A673 (cell line): ENCODE measurements at regions not wholly inside any gene's neighbourhood (a gene's known extent, or its start where the extent isn't known, plus 50 kb on each side); places are given as distances from the start of the nearest gene placed in this dataset.

Source experiments
- CTCF ChIP-seq: fragments of 300-800, 200-600 bp; sonication (generic); conservative IDR thresholded peaks from 2 replicates; pipeline ENCODE4 v1.5.1; 2017; ENCODE audit warnings: low read depth, mild to moderate bottlenecking, antibody characterized with exemption, low read length, moderate library complexity, mixed read lengths
- EZH2 ChIP-seq: fragments of 200-600 bp; sonication (generic); IDR thresholded peaks from 2 replicates; pipeline ENCODE4 v1.6.1; 2017; ENCODE audit warnings: borderline replicate concordance, low read depth, mild to moderate bottlenecking, mixed read lengths, antibody characterized with exemption, low read length; ENCODE audit not compliant: poor library complexity, severe bottlenecking

- TF ChIP-seq CTCF (no peak), EZH2 (no peak)
Measured at GRCh38 chr3:80063535-80063934, 295.7 kb upstream of the ROBO1 start.
